ENCODE measurements at regions not wholly inside any gene's neighbourhood (a gene's known extent, or its start where the extent isn't known, plus 50 kb on each side); places are given as distances from the start of the nearest gene placed in this dataset.

- no peak for TF ChIP-seq CTCF (IDR thresholded peaks at IDR 0.05)
- TF ChIP-seq POLR2A (IDR thresholded peaks at IDR 0.05): no peak
Measured at GRCh38 chr4:188714501-188714900, 575.3 kb downstream of the TRIML1 start.
